Stimulated activated CD4-positive, alpha-beta T cell treated with anti-CD3 and anti-CD28 coated beads, Interleukin-1b, Interleukin-23, amount 100 ng/mL, for 4 hours (primary cell): ENCODE measurements at regions not wholly inside any gene's neighbourhood (a gene's known extent, or its start where the extent isn't known, plus 50 kb on each side); places are given as distances from the start of the nearest gene placed in this dataset.

ENCODE experiments used
- DNase-seq, 2 donors: peaks; one replicate each; pipeline ENCODE4 v3.0.0-alpha.2; 2020; ENCODE audit warnings: low read depth in 2 of 2

DNA sequence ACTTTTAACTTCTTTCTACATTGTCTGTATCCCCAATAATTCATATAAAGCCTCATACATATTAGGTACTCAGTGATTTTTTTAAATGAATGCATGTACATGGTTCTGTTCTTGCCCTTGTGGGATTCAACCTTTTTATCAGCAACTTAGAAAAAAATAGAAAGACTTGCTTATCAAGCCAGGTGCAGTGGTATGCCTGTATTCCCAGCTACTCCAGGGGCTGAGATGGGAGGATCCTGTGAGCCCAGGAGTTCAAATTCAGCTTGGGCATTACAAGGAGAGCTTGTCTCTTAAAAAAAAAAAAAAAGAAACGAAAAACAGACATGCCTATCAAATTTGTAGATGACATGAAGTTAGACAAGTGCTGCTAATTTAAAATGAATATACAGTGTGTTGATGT, 54.2 kb upstream of the MYCBP2 start:
- no peak for DNase-seq

DNA sequence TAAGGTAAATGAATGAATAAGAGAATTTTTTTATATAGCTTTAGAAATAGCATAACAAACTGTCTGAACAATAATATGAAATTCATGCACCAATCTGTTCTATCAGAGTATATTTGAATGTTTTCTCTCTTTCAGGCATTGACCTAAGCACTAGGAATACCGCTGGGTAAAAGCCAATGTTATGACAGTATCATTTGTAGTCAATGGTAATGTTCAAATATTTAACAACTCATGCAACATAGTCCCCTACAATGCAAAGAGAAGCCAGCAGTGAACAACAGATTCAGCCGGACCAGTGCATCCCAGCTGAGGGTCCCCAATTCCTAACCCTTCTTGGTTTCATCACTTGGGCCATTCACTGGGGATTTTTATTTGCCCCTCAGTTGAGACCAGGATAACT, 52.6 kb upstream of the MYCBP2 start:
- DNase-seq: no peak

DNA sequence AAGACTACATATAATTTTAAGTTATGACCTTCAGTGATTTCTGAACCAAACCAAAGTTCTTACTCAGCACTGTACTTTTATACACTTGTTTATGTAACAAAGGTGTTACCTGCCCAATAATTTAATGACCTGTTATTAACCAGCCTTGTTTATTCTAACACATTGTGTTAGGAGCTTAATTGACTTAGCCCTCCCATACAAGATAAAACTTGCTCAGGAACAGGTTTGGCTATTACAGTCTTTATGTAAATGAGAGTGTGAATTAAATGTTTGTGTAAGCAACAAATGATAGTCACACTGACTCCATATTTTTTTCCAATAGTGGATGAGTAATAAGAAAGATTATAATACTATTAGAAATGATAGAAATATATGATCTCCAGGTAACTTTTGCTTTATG, 51.8 kb upstream of the MYCBP2 start:
- no peak for DNase-seq

DNA sequence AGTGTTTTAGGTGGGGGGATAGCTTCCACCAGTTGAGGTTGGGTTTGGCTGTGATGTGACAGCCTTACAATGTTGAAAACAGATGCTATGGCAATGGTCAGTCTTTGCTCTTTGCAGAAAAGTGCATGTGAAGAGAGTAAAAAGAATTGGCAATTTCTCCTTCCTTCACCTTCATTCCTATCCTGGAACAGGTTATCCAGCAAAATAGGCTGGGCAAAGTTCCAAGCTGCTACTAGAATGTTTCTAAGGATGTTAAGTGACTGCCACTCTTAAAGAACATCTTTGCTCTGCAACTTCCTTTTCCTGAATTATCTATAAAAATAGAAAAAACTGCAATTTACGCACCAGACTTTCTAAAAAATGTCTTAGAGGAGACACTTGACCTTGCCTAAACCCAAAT, 50.1 kb upstream of the MYCBP2 start:
- no peak for DNase-seq
